ENCODE measurements at regions not wholly inside any gene's neighbourhood (a gene's known extent, or its start where the extent isn't known, plus 50 kb on each side); places are given as distances from the start of the nearest gene placed in this dataset.

DNA sequence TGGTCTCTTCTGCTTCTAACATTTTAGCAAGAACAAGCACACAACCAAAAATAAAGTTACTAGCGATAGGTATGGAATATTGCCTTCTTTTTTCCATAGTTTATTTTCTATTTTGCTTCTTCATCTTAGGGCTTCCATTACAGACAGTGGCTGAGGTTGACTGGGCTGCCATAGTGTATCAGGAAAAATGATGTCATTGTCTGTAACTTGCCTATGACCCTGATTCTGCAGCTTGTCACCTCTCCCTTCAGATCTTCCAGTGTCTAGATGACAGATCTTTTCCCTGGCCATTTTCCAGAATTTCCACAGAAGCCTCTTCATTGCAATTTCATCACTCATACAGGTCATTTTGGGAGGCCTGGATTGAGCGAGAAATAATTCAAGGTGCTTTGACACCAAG is 308.5 kb downstream of the EPHA4 start:
- TF ChIP-seq, protein P1, sequence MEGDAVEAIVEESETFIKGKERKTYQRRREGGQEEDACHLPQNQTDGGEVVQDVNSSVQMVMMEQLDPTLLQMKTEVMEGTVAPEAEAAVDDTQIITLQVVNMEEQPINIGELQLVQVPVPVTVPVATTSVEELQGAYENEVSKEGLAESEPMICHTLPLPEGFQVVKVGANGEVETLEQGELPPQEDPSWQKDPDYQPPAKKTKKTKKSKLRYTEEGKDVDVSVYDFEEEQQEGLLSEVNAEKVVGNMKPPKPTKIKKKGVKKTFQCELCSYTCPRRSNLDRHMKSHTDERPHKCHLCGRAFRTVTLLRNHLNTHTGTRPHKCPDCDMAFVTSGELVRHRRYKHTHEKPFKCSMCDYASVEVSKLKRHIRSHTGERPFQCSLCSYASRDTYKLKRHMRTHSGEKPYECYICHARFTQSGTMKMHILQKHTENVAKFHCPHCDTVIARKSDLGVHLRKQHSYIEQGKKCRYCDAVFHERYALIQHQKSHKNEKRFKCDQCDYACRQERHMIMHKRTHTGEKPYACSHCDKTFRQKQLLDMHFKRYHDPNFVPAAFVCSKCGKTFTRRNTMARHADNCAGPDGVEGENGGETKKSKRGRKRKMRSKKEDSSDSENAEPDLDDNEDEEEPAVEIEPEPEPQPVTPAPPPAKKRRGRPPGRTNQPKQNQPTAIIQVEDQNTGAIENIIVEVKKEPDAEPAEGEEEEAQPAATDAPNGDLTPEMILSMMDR (IDR thresholded peaks at IDR 0.05) = no peak
- TF ChIP-seq POLR2A (IDR thresholded peaks at IDR 0.05) (no peak), POLR2AphosphoS5 (IDR thresholded peaks at IDR 0.05) (no peak)
- Histone ChIP-seq H3K4me1 (replicated peaks) (no peaks in the 10 kb centered on the region), H3K4me3 (no peak overlapping the region), H3K27ac (no peak overlapping the region), H3K9me3 (no peaks in the 10 kb centered on the region), H3K27me3 (replicated peaks; ENCODE audit: insufficient read depth) (no peaks in the 10 kb centered on the region), H3K36me3 (no peaks in the 10 kb centered on the region)
- intact Hi-C loops (cut with DNase I) = no loop called here
- DNase-seq (ENCODE audit: low spot score) = no peak
- WGBS = 94% methylated on average over 2 of the region's 2 CpGs

DNA sequence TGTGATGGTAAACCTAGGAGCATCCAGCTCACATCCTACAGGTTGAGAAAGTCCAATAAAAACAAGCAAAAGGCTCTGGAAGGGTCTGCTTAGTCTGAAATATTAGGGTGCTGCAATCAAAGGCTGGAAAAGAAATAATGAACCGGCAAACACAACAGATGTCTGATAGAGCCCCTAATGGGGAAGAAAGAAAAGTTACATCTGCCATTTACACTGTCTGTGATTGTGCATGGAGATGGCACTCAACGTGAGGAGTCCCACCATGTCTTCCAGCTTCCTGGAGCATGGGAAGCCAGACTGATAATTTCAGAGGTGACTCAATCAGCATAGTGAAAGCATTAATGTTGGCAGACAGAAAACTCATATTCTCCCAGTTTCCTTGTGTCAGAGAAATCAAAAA is 307.8 kb downstream of the EPHA4 start:
- H3K9me3 ChIP-seq = no peaks in the 10 kb centered on the region
- no peak overlapping the region for H3K27ac ChIP-seq
- TF ChIP-seq, protein P1 (IDR thresholded peaks at IDR 0.05) = no peak
- no peak for TF ChIP-seq POLR2A (IDR thresholded peaks at IDR 0.05)
- TF ChIP-seq POLR2AphosphoS5 (IDR thresholded peaks at IDR 0.05) = no peak
- no peaks in the 10 kb centered on the region for H3K4me1 ChIP-seq (replicated peaks)
- H3K36me3 ChIP-seq = no peaks in the 10 kb centered on the region
- intact Hi-C loops (cut with DNase I) = no loop called here
- H3K4me3 ChIP-seq = no peak overlapping the region
- no peaks in the 10 kb centered on the region for H3K27me3 ChIP-seq (replicated peaks; ENCODE audit: insufficient read depth)
- DNase-seq (ENCODE audit: low spot score) = no peak
- 67% methylated on average over 2 of the region's 2 CpGs for WGBS

DNA sequence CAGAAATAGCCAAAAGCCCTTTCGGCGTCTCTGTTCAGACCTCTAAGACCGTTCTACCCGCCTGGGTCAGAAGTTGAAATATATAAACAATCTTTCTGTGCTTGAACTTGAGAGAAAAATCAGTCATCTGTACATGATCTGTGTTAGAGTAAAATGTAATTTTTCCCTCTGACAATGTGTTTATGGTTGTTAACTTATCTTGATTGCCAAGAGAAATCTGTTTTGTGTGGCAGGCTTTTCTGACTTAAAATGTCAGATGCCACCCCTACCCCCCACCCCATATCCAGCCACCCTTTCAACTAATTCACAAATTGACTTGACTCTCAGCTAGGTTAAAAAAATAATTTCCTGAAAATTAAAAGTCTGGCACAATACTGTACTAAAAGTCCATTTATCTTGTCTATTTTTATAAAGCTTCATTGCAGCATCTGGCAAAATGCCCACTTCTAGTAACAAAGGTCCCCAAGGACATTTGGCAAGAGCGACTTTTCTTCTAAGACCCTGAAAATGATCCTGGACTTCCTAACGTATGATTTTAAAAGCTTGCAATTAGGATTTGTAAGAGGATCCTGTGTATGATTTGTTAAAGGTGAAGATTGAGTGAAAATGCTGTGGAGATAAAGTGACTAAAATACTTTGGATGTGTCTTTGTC is 304.2 kb downstream of the EPHA4 start:
- Histone ChIP-seq H3K27me3 (replicated peaks; ENCODE audit: insufficient read depth) (no peaks in the 10 kb centered on the region), H3K9me3 (no peaks in the 10 kb centered on the region), H3K4me3 (no peak overlapping the region), H3K36me3 (no peaks in the 10 kb centered on the region), H3K27ac (no peak overlapping the region), H3K4me1 (replicated peaks) (no peaks in the 10 kb centered on the region)
- no peak for DNase-seq (ENCODE audit: low spot score)
- intact Hi-C loops (cut with DNase I) = no loop called here
- 56% methylated on average over 6 of the region's 6 CpGs for WGBS
- TF ChIP-seq POLR2A (IDR thresholded peaks at IDR 0.05) = no peak
- TF ChIP-seq POLR2AphosphoS5 (IDR thresholded peaks at IDR 0.05) = no peak
- TF ChIP-seq, protein P1 (IDR thresholded peaks at IDR 0.05) = no peak

DNA sequence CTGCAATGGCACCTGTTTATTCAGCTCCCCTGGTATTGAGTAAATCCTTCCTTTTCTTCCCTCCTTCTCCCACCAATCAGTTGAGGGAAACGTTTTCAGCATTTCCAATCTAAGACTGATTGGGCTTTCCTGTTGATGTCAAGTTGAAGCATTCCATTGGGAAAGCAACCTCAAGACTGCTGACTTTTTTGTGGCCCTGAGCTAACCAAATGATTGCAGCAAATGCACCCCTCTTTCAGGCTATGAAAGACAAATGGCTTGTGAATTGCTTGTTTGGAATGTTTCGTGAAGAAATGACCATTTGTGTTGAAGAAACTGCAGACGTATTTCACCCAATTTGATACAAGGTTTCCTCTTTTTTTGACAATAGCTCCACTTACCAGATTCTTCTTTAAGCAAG is 303.5 kb downstream of the EPHA4 start:
- H3K4me1 ChIP-seq (replicated peaks) = no peaks in the 10 kb centered on the region
- H3K4me3 ChIP-seq = no peak overlapping the region
- intact Hi-C loops (cut with DNase I) = no loop called here
- H3K27me3 ChIP-seq (replicated peaks; ENCODE audit: insufficient read depth) = no peaks in the 10 kb centered on the region
- DNase-seq (ENCODE audit: low spot score) = no peak
- no peak for TF ChIP-seq POLR2AphosphoS5 (IDR thresholded peaks at IDR 0.05)
- WGBS = 77% methylated on average over 3 of the region's 3 CpGs
- no peaks in the 10 kb centered on the region for H3K9me3 ChIP-seq
- no peak overlapping the region for H3K27ac ChIP-seq
- no peaks in the 10 kb centered on the region for H3K36me3 ChIP-seq

DNA sequence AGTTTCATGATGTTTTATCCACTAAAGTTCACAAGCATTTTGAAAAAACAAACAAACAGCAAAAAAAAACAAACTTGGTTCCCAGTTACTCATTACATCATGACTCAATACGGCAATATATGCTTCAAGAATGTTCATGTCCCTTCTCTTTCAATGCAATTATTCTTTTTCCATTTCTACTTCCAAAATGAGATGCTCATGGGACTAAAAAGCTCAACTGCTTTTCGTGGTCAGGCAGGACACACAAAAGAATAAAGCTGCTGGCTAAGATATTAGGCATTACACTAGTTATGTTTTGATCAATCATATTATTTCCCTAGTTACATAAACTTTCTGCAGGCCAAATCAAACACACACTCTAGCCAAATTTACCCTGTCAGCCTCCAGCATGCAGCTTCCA is 301.3 kb downstream of the EPHA4 start:
- intact Hi-C loops (cut with DNase I) = no loop called here
- 80% methylated on average over 2 of the region's 2 CpGs for WGBS
- Histone ChIP-seq H3K4me3 (no peak overlapping the region), H3K36me3 (no peaks in the 10 kb centered on the region), H3K9me3 (no peaks in the 10 kb centered on the region), H3K4me1 (replicated peaks) (no peaks in the 10 kb centered on the region), H3K27ac (no peak overlapping the region), H3K27me3 (replicated peaks; ENCODE audit: insufficient read depth) (no peaks in the 10 kb centered on the region)
- no peak for DNase-seq (ENCODE audit: low spot score)
- TF ChIP-seq POLR2AphosphoS5 (IDR thresholded peaks at IDR 0.05) = no peak
- TF ChIP-seq POLR2A (IDR thresholded peaks at IDR 0.05) = no peak
- TF ChIP-seq, protein P1 (IDR thresholded peaks at IDR 0.05) = no peak
